Trophoblast cell (in vitro differentiated cells and primary cell): ENCODE measurements at regions not wholly inside any gene's neighbourhood (a gene's known extent, or its start where the extent isn't known, plus 50 kb on each side); places are given as distances from the start of the nearest gene placed in this dataset.

Experiments used
- DNase-seq, 2 donors: peaks; one replicate each; pipeline ENCODE4 v3.0.0-alpha.2; 2016
- H2AFZ ChIP-seq: 2 replicates; pipeline ENCODE4 v1.6.1; 2013; ENCODE audit warnings: low read length, moderate library complexity, mild to moderate bottlenecking; ENCODE audit not compliant: insufficient read depth, poor library complexity
- H2AK5ac ChIP-seq: 2 replicates; pipeline ENCODE4 v1.6.1; 2013; ENCODE audit warnings: mild to moderate bottlenecking, low read length
- H2BK120ac ChIP-seq: 2 replicates; pipeline ENCODE4 v1.6.1; 2013; ENCODE audit warnings: low read length, mild to moderate bottlenecking, moderate library complexity; ENCODE audit not compliant: insufficient read depth, poor library complexity
- H2BK12ac ChIP-seq: 2 replicates; pipeline ENCODE4 v1.6.1; 2013; ENCODE audit warnings: mild to moderate bottlenecking, low read length, moderate library complexity
- H2BK5ac ChIP-seq: 2 replicates; pipeline ENCODE4 v1.6.1; 2013; ENCODE audit warnings: low read length, low read depth, moderate library complexity, mild to moderate bottlenecking; ENCODE audit not compliant: poor library complexity
- H3K14ac ChIP-seq: 2 replicates; pipeline ENCODE4 v1.6.1; 2013; ENCODE audit warnings: mild to moderate bottlenecking, low read length
- H3K18ac ChIP-seq: 2 replicates; pipeline ENCODE4 v1.6.1; 2013; ENCODE audit warnings: mild to moderate bottlenecking, low read length
- H3K23ac ChIP-seq: 2 replicates; pipeline ENCODE4 v1.6.1; 2013; ENCODE audit warnings: low read length
- H3K27ac ChIP-seq: 2 replicates; pipeline ENCODE4 v1.5.1; 2013; ENCODE audit warnings: low read depth, mild to moderate bottlenecking, inconsistent platforms, low read length, moderate library complexity
- H3K27me3 ChIP-seq: 2 replicates; pipeline ENCODE4 v1.6.1; 2013; ENCODE audit warnings: inconsistent platforms, mild to moderate bottlenecking, low read length, moderate library complexity; ENCODE audit not compliant: insufficient read depth
- H3K36me3 ChIP-seq, 2 experiments: 1 replicate in 1 of 2; 2 replicates in 1 of 2; pipeline ENCODE4 v1.6.1; 2013; ENCODE audit warnings: low read length in 2 of 2, mild to moderate bottlenecking in 2 of 2, moderate library complexity in 1 of 2; ENCODE audit not compliant: insufficient read depth in 2 of 2, control insufficient read depth in 1 of 2
- H3K4ac ChIP-seq: 2 replicates; pipeline ENCODE4 v1.6.1; 2013; ENCODE audit warnings: low read depth, mild to moderate bottlenecking, low read length, moderate library complexity
- H3K4me1 ChIP-seq, 2 experiments: 1 replicate in 1 of 2; 2 replicates in 1 of 2; pipeline ENCODE4 v1.6.1; 2013; ENCODE audit warnings: low read length in 2 of 2, mild to moderate bottlenecking in 2 of 2, moderate library complexity in 1 of 2; ENCODE audit not compliant: insufficient read depth in 2 of 2, control insufficient read depth in 1 of 2
- H3K4me2 ChIP-seq: 2 replicates; pipeline ENCODE4 v1.6.1; 2013; ENCODE audit warnings: inconsistent platforms, mild to moderate bottlenecking, low read length, moderate library complexity
- H3K4me3 ChIP-seq: 2 replicates; pipeline ENCODE4 v1.5.1; 2013; ENCODE audit warnings: mild to moderate bottlenecking, low read depth, low read length, inconsistent platforms
- H3K79me1 ChIP-seq: one replicate; pipeline ENCODE4 v1.6.1; 2013; ENCODE audit warnings: low read length
- H3K79me2 ChIP-seq: 2 replicates; pipeline ENCODE4 v1.6.1; 2013; ENCODE audit warnings: low read length, mild to moderate bottlenecking; ENCODE audit not compliant: control insufficient read depth, insufficient read depth, poor library complexity
- H3K9ac ChIP-seq: 2 replicates; pipeline ENCODE4 v1.6.1; 2013; ENCODE audit warnings: mild to moderate bottlenecking, low read length
- H3K9me3 ChIP-seq: 2 replicates; pipeline ENCODE4 v1.6.1; 2013; ENCODE audit warnings: low read depth, mild to moderate bottlenecking, control low read depth, inconsistent platforms, low read length; ENCODE audit not compliant: insufficient read depth
- H4K12ac ChIP-seq: 2 replicates; pipeline ENCODE4 v1.6.1; 2013; ENCODE audit warnings: low read depth, mild to moderate bottlenecking, low read length, moderate library complexity
- H4K8ac ChIP-seq: 2 replicates; pipeline ENCODE4 v1.6.1; 2013; ENCODE audit warnings: low read depth, mild to moderate bottlenecking, low read length, moderate library complexity
- H4K91ac ChIP-seq: one replicate; pipeline ENCODE4 v1.6.1; 2013; ENCODE audit warnings: low read depth, mild to moderate bottlenecking, low read length, moderate library complexity
- WGBS: extraction: QIAGEN DNeasy Blood & Tissue Kit; methylation state at CpG from one replicate; pipeline ENCODE4 v1.1.7; 2013; ENCODE audit warnings: missing lambda C conversion rate; ENCODE audit not compliant: insufficient read length, insufficient coverage; ENCODE audit errors: extremely low coverage; 5-methylcytosine and 5-hydroxymethylcytosine counted together

- Histone ChIP-seq H3K36me3 (no peaks in the 10 kb centered on the region), H3K79me2 (no peaks in the 10 kb centered on the region), H3K4me3 (no peak overlapping the region), H2AK5ac (no peak overlapping the region), H3K23ac (no peak overlapping the region), H2AFZ (no peak overlapping the region), H3K4me2 (no peak overlapping the region), H2BK120ac (no peak overlapping the region), H3K14ac (no peak overlapping the region), H2BK12ac (no peak overlapping the region), H3K18ac (no peak overlapping the region), H4K12ac (no peak overlapping the region), H4K91ac (no peak overlapping the region), H3K4me1 (peaks cover 4 to 5% of the 10 kb centered on the region in 2 experiments), H3K27ac (no peak overlapping the region), H3K4ac (no peak overlapping the region), H3K9me3 (no peaks in the 10 kb centered on the region), H3K79me1 (peaks cover 7% of the 10 kb centered on the region), H4K8ac (no peak overlapping the region), H3K27me3 (no peaks in the 10 kb centered on the region), H3K9ac (no peak overlapping the region), H2BK5ac (no peak overlapping the region)
- WGBS, result no CpG with 5 or more reads among the region's 6 CpGs
- no peak for DNase-seq
These were observed 224.6 kb downstream of the PIK3C3 start for GRCh38 chr18:42179542-42180121.

GRCh38 chr18:42181474-42181873, 226.4 kb downstream of the PIK3C3 start:
- Histone ChIP-seq H3K79me1 (peaks cover 12% of the 10 kb centered on the region), H2BK120ac (no peak overlapping the region), H3K23ac (no peak overlapping the region), H2BK12ac (no peak overlapping the region), H3K4me1 (peaks cover 4 to 5% of the 10 kb centered on the region in 2 experiments), H4K91ac (no peak overlapping the region), H3K4me2 (no peak overlapping the region), H2AFZ (no peak overlapping the region), H3K27me3 (no peaks in the 10 kb centered on the region), H3K9me3 (no peaks in the 10 kb centered on the region), H3K4me3 (no peak overlapping the region), H4K8ac (no peak overlapping the region), H4K12ac (no peak overlapping the region), H2AK5ac (no peak overlapping the region), H3K18ac (no peak overlapping the region), H3K36me3 (no peaks in the 10 kb centered on the region), H2BK5ac (no peak overlapping the region), H3K9ac (no peak overlapping the region), H3K4ac (no peak overlapping the region), H3K14ac (no peak overlapping the region), H3K27ac (no peak overlapping the region), H3K79me2 (no peaks in the 10 kb centered on the region)
- WGBS, result no CpG with 5 or more reads among the region's 3 CpGs
- no peak for DNase-seq

- Histone ChIP-seq H3K79me1 (peaks cover 12% of the 10 kb centered on the region), H3K27me3 (no peaks in the 10 kb centered on the region), H3K23ac (no peak overlapping the region), H2AFZ (no peak overlapping the region), H3K4me3 (no peak overlapping the region), H2AK5ac (no peak overlapping the region), H2BK5ac (no peak overlapping the region), H2BK120ac (peak overlapping the region; percentile 57), H4K91ac (no peak overlapping the region), H3K27ac (peak overlapping the region; percentile 83), H3K9me3 (no peaks in the 10 kb centered on the region), H3K14ac (no peak overlapping the region), H3K4me1 (peaks cover 4 to 5% of the 10 kb centered on the region in 2 experiments), H4K8ac (no peak overlapping the region), H3K18ac (no peak overlapping the region), H3K9ac (no peak overlapping the region), H3K4me2 (no peak overlapping the region), H3K36me3 (no peaks in the 10 kb centered on the region), H3K79me2 (no peaks in the 10 kb centered on the region), H3K4ac (no peak overlapping the region), H2BK12ac (no peak overlapping the region), H4K12ac (no peak overlapping the region)
- no CpG with 5 or more reads among the region's 7 CpGs for WGBS
- no peak for DNase-seq
These were observed 228.0 kb downstream of the PIK3C3 start for GRCh38 chr18:42182728-42183700.

GRCh38 chr18:42183746-42184145, 228.7 kb downstream of the PIK3C3 start:
- peak; percentile 8 to 36 for DNase-seq
- Histone ChIP-seq H3K4ac (no peak overlapping the region), H3K36me3 (no peaks in the 10 kb centered on the region), H3K27ac (peak overlapping the region; percentile 94), H2BK5ac (peak overlapping the region; percentile 22), H4K91ac (peak overlapping the region; percentile 72), H3K9ac (no peak overlapping the region), H2AFZ (no peak overlapping the region), H3K18ac (no peak overlapping the region), H3K23ac (no peak overlapping the region), H3K9me3 (no peaks in the 10 kb centered on the region), H4K12ac (no peak overlapping the region), H3K4me2 (peak overlapping the region; percentile 24), H2AK5ac (no peak overlapping the region), H3K79me2 (no peaks in the 10 kb centered on the region), H2BK12ac (peak overlapping the region; percentile 63), H3K4me3 (no peak overlapping the region), H3K27me3 (no peaks in the 10 kb centered on the region), H4K8ac (peak overlapping the region; percentile 61), H2BK120ac (peak overlapping the region; percentile 85), H3K14ac (no peak overlapping the region), H3K79me1 (peaks cover 12% of the 10 kb centered on the region), H3K4me1 (peaks cover 4 to 5% of the 10 kb centered on the region in 2 experiments)
- WGBS, result no CpG with 5 or more reads among the region's 4 CpGs
